WTC11 (cell line): ENCODE measurements at regions not wholly inside any gene's neighbourhood (a gene's known extent, or its start where the extent isn't known, plus 50 kb on each side); places are given as distances from the start of the nearest gene placed in this dataset.

Source experiments
- ATAC-seq: fragments of 200-7000 bp; cut with Tn5 transposase; 2 replicates; pipeline ENCODE4 v1.10.0; 2021; ENCODE audit warnings: mild to moderate bottlenecking, moderate library complexity
- CTCF ChIA-PET: fragments of 300-600 bp; sonication (Branson Sonifier 250); formaldehyde crosslinking; loops from one replicate; lab custom pipeline; 2021; ENCODE audit warnings: antibody characterized with exemption; lab: Charles Lee
- POLR2A ChIA-PET: fragments of 350-600 bp; sonication (Branson Sonifier 250); formaldehyde crosslinking; loops from one replicate; lab custom pipeline; 2021; ENCODE audit warnings: antibody characterized with exemption; lab: Charles Lee
- DNase-seq: peaks from one replicate; pipeline ENCODE4 v3.0.0; 2021; ENCODE audit warnings: low spot score
- H3K27ac Mint-ChIP-seq: 2 replicates; pipeline ENCODE4 v1.8.0; 2021; ENCODE audit warnings: mixed read lengths
- H3K27me3 Mint-ChIP-seq: 2 replicates; pipeline ENCODE4 v1.8.0; 2021; ENCODE audit warnings: low read depth, mild to moderate bottlenecking, moderate library complexity, mixed read lengths
- H3K36me3 Mint-ChIP-seq: 2 replicates; pipeline ENCODE4 v1.8.0; 2021; ENCODE audit warnings: mixed read lengths
- H3K4me1 Mint-ChIP-seq: 2 replicates; pipeline ENCODE4 v1.8.0; 2022; ENCODE audit warnings: mixed read lengths
- H3K4me3 Mint-ChIP-seq: 2 replicates; pipeline ENCODE4 v1.8.0; 2021; ENCODE audit warnings: mild to moderate bottlenecking, moderate library complexity, mixed read lengths
- H3K9me3 Mint-ChIP-seq: 2 replicates; pipeline ENCODE4 v1.8.0; 2021; ENCODE audit warnings: mixed read lengths
- ATF1 ChIP-seq: sonication (generic); formaldehyde crosslinking; IDR thresholded peaks from 2 replicates; pipeline ENCODE4 v1.8.1; 2023; ENCODE audit warnings: mild to moderate bottlenecking, moderate library complexity, missing genetic modification reagents
- ATF6 ChIP-seq: sonication (generic); formaldehyde crosslinking; IDR thresholded peaks from 2 replicates; pipeline ENCODE4 v1.8.1; 2023; ENCODE audit warnings: mild to moderate bottlenecking, missing genetic modification reagents
- E2F5 ChIP-seq: sonication (generic); formaldehyde crosslinking; IDR thresholded peaks from 2 replicates; pipeline ENCODE4 v1.8.1; 2022; ENCODE audit warnings: mild to moderate bottlenecking, moderate library complexity, missing genetic modification reagents
- FOXJ3 ChIP-seq: sonication (generic); formaldehyde crosslinking; IDR thresholded peaks from 2 replicates; pipeline ENCODE4 v1.9.0; 2021; ENCODE audit warnings: missing genetic modification reagents, mild to moderate bottlenecking, borderline replicate concordance
- GABPB1 ChIP-seq: sonication (generic); formaldehyde crosslinking; IDR thresholded peaks from 2 replicates; pipeline ENCODE4 v1.8.1; 2023; ENCODE audit warnings: mild to moderate bottlenecking, missing genetic modification reagents
- HMGA2 ChIP-seq: fragments of 250-450 bp; sonication (Bioruptor Pico); IDR thresholded peaks from 2 replicates; pipeline ENCODE4 v1.4.0; 2021; ENCODE audit warnings: mild to moderate bottlenecking, moderate library complexity
- IRF2 ChIP-seq: sonication (generic); formaldehyde crosslinking; IDR thresholded peaks from 2 replicates; pipeline ENCODE4 v1.8.0; 2022; ENCODE audit warnings: low read depth, missing genetic modification reagents, borderline replicate concordance
- JAZF1 ChIP-seq: fragments of 250-450 bp; sonication (Bioruptor Pico); IDR thresholded peaks from 2 replicates; pipeline ENCODE4 v1.9.0; 2021; ENCODE audit warnings: moderate library complexity, mild to moderate bottlenecking, inconsistent platforms
- NFATC4 ChIP-seq: fragments of 250-450 bp; sonication (Bioruptor Pico); IDR thresholded peaks from 2 replicates; pipeline ENCODE4 v1.9.0; 2021; ENCODE audit warnings: mild to moderate bottlenecking
- NFYB ChIP-seq: sonication (generic); formaldehyde crosslinking; conservative IDR thresholded peaks from 2 replicates; pipeline ENCODE4 v1.8.0; 2022; ENCODE audit warnings: low read depth, missing genetic modification reagents
- PRRX2 ChIP-seq: fragments of 250-450 bp; sonication (Bioruptor Pico); IDR thresholded peaks from 2 replicates; pipeline ENCODE4 v1.8.0; 2021; ENCODE audit warnings: mild to moderate bottlenecking
- SP1 ChIP-seq: sonication (generic); formaldehyde crosslinking; conservative IDR thresholded peaks from 2 replicates; pipeline ENCODE4 v1.8.1; 2022; ENCODE audit warnings: missing genetic modification reagents
- TP53 ChIP-seq: sonication (generic); formaldehyde crosslinking; IDR thresholded peaks from 2 replicates; pipeline ENCODE4 v1.8.1; 2023; ENCODE audit warnings: mild to moderate bottlenecking, missing genetic modification reagents
- USF2 ChIP-seq: sonication (generic); formaldehyde crosslinking; IDR thresholded peaks from 2 replicates; pipeline ENCODE4 v1.8.1; 2023; ENCODE audit warnings: mild to moderate bottlenecking, missing genetic modification reagents, moderate library complexity
- ZNF138 ChIP-seq: sonication (generic); formaldehyde crosslinking; conservative IDR thresholded peaks from 2 replicates; pipeline ENCODE4 v1.8.1; 2022; ENCODE audit warnings: mild to moderate bottlenecking, moderate library complexity, missing genetic modification reagents
- ZNF219 ChIP-seq: sonication (generic); formaldehyde crosslinking; IDR thresholded peaks from 2 replicates; pipeline ENCODE4 v1.8.0; 2023; ENCODE audit warnings: missing genetic modification reagents, mild to moderate bottlenecking, borderline replicate concordance
- ZNF396 ChIP-seq: fragments of 250-450 bp; sonication (Bioruptor Pico); IDR thresholded peaks from 2 replicates; pipeline ENCODE4 v1.8.0; 2021; ENCODE audit warnings: mild to moderate bottlenecking, moderate library complexity, borderline replicate concordance
- TF ChIP-seq, protein P1 (sequence below): fragments of 250-450 bp; sonication (Bioruptor Pico); IDR thresholded peaks from 2 replicates; pipeline ENCODE4 v1.8.0; 2021; ENCODE audit warnings: mild to moderate bottlenecking
- TF ChIP-seq, protein P2 (sequence below): fragments of 250-450 bp; sonication (Bioruptor Pico); IDR thresholded peaks from 2 replicates; pipeline ENCODE4 v2.1.2; 2022; ENCODE audit warnings: mild to moderate bottlenecking, moderate library complexity

DNA sequence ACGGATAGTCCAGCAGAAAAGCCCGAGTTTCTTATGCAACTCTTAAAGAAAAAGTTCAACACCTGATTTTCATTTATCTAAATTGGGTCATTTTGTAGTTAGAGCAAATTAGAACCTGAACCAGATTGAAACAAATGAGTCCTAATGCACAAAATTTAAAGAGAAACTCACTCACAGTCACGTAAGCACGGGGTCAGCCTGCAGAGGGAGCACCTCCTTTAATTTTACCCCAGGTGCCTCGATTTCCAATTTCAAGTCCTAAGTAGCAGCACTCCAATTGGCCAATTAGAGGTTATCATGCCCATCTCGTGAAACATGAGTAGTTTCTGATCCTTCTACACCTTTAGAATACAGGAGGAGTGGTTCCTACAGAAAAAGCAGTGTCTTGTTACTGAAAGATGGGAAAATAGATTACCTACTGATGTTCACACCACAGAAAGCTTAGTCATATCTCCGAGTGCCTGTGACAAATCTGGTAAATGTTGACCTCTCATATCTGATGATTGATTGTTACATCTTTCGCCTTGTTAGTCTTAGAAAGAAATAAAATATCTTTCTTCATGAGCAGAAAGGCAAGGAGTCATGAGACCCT lies 1929.8 kb upstream of the LRRTM1 start:
- Mint-ChIP-seq H3K36me3 (0 out of 2 replicates have a peak, but pooled peaks cover 2% of the 10 kb centered on the region), H3K27ac (no peak overlapping the region), H3K27me3 (no peaks in the 10 kb centered on the region), H3K9me3 (peaks cover 7% of the 10 kb centered on the region; the same call in 1 of the 2 replicates), H3K4me1 (no peaks in the 10 kb centered on the region), H3K4me3 (no peak overlapping the region)
- ChIA-PET CTCF (interaction anchor here (0.5 kb wide), 1 partner anchor 10 kb away, joined by 3 read pairs; no protein-coding TSS in a partner anchor), POLR2A (no interaction called here)
- no peak for ATAC-seq
- no peak for DNase-seq
- TF ChIP-seq NFYB (no peak), JAZF1 (no peak), ATF6 (CRISPR knock-in tag) (no peak), IRF2 (CRISPR knock-in tag) (no peak), E2F5 (CRISPR knock-in tag) (no peak), PRRX2 (CRISPR knock-in tag) (no peak), SP1 (CRISPR knock-in tag) (no peak), ZNF219 (CRISPR knock-in tag) (no peak), TP53 (CRISPR knock-in tag) (no peak), ZNF396 (CRISPR knock-in tag) (no peak)
- TF ChIP-seq, protein P1, sequence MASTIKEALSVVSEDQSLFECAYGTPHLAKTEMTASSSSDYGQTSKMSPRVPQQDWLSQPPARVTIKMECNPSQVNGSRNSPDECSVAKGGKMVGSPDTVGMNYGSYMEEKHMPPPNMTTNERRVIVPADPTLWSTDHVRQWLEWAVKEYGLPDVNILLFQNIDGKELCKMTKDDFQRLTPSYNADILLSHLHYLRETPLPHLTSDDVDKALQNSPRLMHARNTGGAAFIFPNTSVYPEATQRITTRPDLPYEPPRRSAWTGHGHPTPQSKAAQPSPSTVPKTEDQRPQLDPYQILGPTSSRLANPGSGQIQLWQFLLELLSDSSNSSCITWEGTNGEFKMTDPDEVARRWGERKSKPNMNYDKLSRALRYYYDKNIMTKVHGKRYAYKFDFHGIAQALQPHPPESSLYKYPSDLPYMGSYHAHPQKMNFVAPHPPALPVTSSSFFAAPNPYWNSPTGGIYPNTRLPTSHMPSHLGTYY (CRISPR knock-in tag), result no peak

DNA sequence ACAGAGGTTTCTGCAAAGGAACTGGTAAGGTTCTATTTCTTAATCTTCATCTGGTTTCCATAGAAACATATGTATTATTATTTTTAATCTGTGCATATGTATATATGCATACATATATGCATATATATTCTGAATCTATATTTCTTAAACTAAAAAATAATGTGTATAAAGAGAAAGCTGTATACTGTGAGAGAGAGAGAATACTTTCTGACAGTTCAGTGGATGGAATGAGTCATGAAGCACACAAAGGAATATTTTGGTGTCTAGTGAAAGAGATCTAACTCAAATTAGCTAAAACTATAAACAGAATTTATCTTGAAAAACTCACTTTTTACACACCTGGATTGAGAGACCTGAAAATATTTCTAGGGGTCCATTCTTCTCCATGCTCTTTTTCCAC lies 1929.3 kb upstream of the LRRTM1 start:
- Mint-ChIP-seq H3K4me3 (no peak overlapping the region), H3K27ac (no peak overlapping the region), H3K9me3 (peaks cover 7% of the 10 kb centered on the region; the same call in 1 of the 2 replicates), H3K27me3 (no peaks in the 10 kb centered on the region), H3K36me3 (0 out of 2 replicates have a peak, but pooled peaks cover 2% of the 10 kb centered on the region), H3K4me1 (no peaks in the 10 kb centered on the region)
- CTCF ChIA-PET, result no interaction called here
- ATAC-seq (no peak), DNase-seq (no peak)
- POLR2A ChIA-PET, result no interaction called here
- TF ChIP-seq USF2 (CRISPR knock-in tag) (no peak), GABPB1 (CRISPR knock-in tag) (no peak), NFATC4 (CRISPR knock-in tag) (no peak), HMGA2 (no peak), FOXJ3 (CRISPR knock-in tag) (no peak), ATF1 (no peak), ATF6 (CRISPR knock-in tag) (no peak), ZNF138 (no peak)
- TF ChIP-seq, protein P2, sequence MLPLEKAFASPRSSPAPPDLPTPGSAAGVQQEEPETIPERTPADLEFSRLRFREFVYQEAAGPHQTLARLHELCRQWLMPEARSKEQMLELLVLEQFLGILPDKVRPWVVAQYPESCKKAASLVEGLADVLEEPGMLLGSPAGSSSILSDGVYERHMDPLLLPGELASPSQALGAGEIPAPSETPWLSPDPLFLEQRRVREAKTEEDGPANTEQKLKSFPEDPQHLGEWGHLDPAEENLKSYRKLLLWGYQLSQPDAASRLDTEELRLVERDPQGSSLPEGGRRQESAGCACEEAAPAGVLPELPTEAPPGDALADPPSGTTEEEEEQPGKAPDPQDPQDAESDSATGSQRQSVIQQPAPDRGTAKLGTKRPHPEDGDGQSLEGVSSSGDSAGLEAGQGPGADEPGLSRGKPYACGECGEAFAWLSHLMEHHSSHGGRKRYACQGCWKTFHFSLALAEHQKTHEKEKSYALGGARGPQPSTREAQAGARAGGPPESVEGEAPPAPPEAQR (CRISPR knock-in tag), result no peak
